ENCODE measurements at regions not wholly inside any gene's neighbourhood (a gene's known extent, or its start where the extent isn't known, plus 50 kb on each side); places are given as distances from the start of the nearest gene placed in this dataset.

- CTCF ChIA-PET, result no interaction called here
- Mint-ChIP-seq H3K27me3 (ENCODE audit: low read depth) (no peaks in the 10 kb centered on the region), H3K27ac (no peak overlapping the region), H3K36me3 (ENCODE audit: low read depth) (no peaks in the 10 kb centered on the region), H3K9me3 (ENCODE audit: insufficient read depth) (no peaks in the 10 kb centered on the region), H3K4me3 (no peak overlapping the region), H3K4me1 (ENCODE audit: low read depth) (no peaks in the 10 kb centered on the region)
- POLR2A ChIA-PET, result no interaction called here
- DNase-seq (no peak), ATAC-seq (no peak)
These were observed 140.9 kb upstream of the MOCS1 start for GRCh38 chr6:40075056-40075590.

GRCh38 chr6:40074306-40075055, 140.2 kb upstream of the MOCS1 start:
- no peak for ATAC-seq
- Mint-ChIP-seq H3K27me3 (ENCODE audit: low read depth) (no peaks in the 10 kb centered on the region), H3K4me1 (ENCODE audit: low read depth) (no peaks in the 10 kb centered on the region), H3K27ac (no peak overlapping the region), H3K4me3 (no peak overlapping the region), H3K9me3 (ENCODE audit: insufficient read depth) (no peaks in the 10 kb centered on the region), H3K36me3 (ENCODE audit: low read depth) (no peaks in the 10 kb centered on the region)
- DNase-seq, result no peak
- CTCF ChIA-PET, result no interaction called here
- POLR2A ChIA-PET, result no interaction called here

- CTCF ChIA-PET, result no interaction called here
- H3K27me3 Mint-ChIP-seq (ENCODE audit: low read depth), result no peaks in the 10 kb centered on the region
- no peaks in the 10 kb centered on the region for H3K36me3 Mint-ChIP-seq (ENCODE audit: low read depth)
- ATAC-seq (no peak), DNase-seq (no peak)
- no peak overlapping the region for H3K4me3 Mint-ChIP-seq
- POLR2A ChIA-PET, result no interaction called here
- H3K9me3 Mint-ChIP-seq (ENCODE audit: insufficient read depth), result no peaks in the 10 kb centered on the region
- no peaks in the 10 kb centered on the region for H3K4me1 Mint-ChIP-seq (ENCODE audit: low read depth)
- no peak overlapping the region for H3K27ac Mint-ChIP-seq
These were observed 132.1 kb upstream of the MOCS1 start for GRCh38 chr6:40066372-40066771.

GRCh38 chr6:40056865-40057264, 122.6 kb upstream of the MOCS1 start:
- CTCF ChIA-PET, result no interaction called here
- no peak for DNase-seq
- no peaks in the 10 kb centered on the region for H3K27me3 Mint-ChIP-seq (ENCODE audit: low read depth)

GRCh38 chr6:40054602-40055001, 120.3 kb upstream of the MOCS1 start:
- H3K27ac Mint-ChIP-seq, result no peak overlapping the region
- DNase-seq (no peak), ATAC-seq (no peak)
- H3K4me3 Mint-ChIP-seq, result no peak overlapping the region
- H3K4me1 Mint-ChIP-seq (ENCODE audit: low read depth), result no peaks in the 10 kb centered on the region
- CTCF ChIA-PET, result no interaction called here
- POLR2A ChIA-PET, result no interaction called here
- H3K27me3 Mint-ChIP-seq (ENCODE audit: low read depth), result peaks cover 1% of the 10 kb centered on the region
- H3K9me3 Mint-ChIP-seq (ENCODE audit: insufficient read depth), result peaks cover 5% of the 10 kb centered on the region
- H3K36me3 Mint-ChIP-seq (ENCODE audit: low read depth), result no peaks in the 10 kb centered on the region

More at GRCh38 chr6:40056865-40057264, 122.6 kb upstream of the MOCS1 start:
- no peak overlapping the region for H3K4me3 Mint-ChIP-seq
- no peaks in the 10 kb centered on the region for H3K36me3 Mint-ChIP-seq (ENCODE audit: low read depth)
- H3K27ac Mint-ChIP-seq, result no peak overlapping the region
- H3K9me3 Mint-ChIP-seq (ENCODE audit: insufficient read depth), result no peaks in the 10 kb centered on the region
- H3K4me1 Mint-ChIP-seq (ENCODE audit: low read depth), result no peaks in the 10 kb centered on the region
- POLR2A ChIA-PET, result no interaction called here
- ATAC-seq, result no peak

GRCh38 chr6:40054186-40054585, 119.9 kb upstream of the MOCS1 start:
- Mint-ChIP-seq H3K9me3 (ENCODE audit: insufficient read depth) (peaks cover 6% of the 10 kb centered on the region), H3K27me3 (ENCODE audit: low read depth) (peaks cover 1% of the 10 kb centered on the region), H3K4me1 (ENCODE audit: low read depth) (no peaks in the 10 kb centered on the region), H3K27ac (no peak overlapping the region), H3K4me3 (no peak overlapping the region), H3K36me3 (ENCODE audit: low read depth) (no peaks in the 10 kb centered on the region)
- ATAC-seq (no peak), DNase-seq (no peak)
- CTCF ChIA-PET, result no interaction called here
- POLR2A ChIA-PET, result no interaction called here

GRCh38 chr6:40049128-40049527, 114.9 kb upstream of the MOCS1 start:
- H3K27me3 Mint-ChIP-seq (ENCODE audit: low read depth), result peaks cover 1% of the 10 kb centered on the region
- no peaks in the 10 kb centered on the region for H3K36me3 Mint-ChIP-seq (ENCODE audit: low read depth)
- DNase-seq (no peak), ATAC-seq (no peak)
- ChIA-PET POLR2A (no interaction called here), CTCF (no interaction called here)
- no peak overlapping the region for H3K4me3 Mint-ChIP-seq
- peaks cover 6% of the 10 kb centered on the region for H3K9me3 Mint-ChIP-seq (ENCODE audit: insufficient read depth)
- H3K4me1 Mint-ChIP-seq (ENCODE audit: low read depth), result no peaks in the 10 kb centered on the region
- no peak overlapping the region for H3K27ac Mint-ChIP-seq

GRCh38 chr6:40044196-40044595, 109.9 kb upstream of the MOCS1 start:
- Mint-ChIP-seq H3K4me1 (ENCODE audit: low read depth) (peaks cover 3% of the 10 kb centered on the region), H3K36me3 (ENCODE audit: low read depth) (no peaks in the 10 kb centered on the region), H3K27me3 (ENCODE audit: low read depth) (peaks cover 2% of the 10 kb centered on the region), H3K4me3 (no peak overlapping the region), H3K27ac (no peak overlapping the region), H3K9me3 (ENCODE audit: insufficient read depth) (peaks cover 3% of the 10 kb centered on the region)
- ATAC-seq (no peak), DNase-seq (no peak)
- POLR2A ChIA-PET, result no interaction called here
- CTCF ChIA-PET, result no interaction called here

GRCh38 chr6:40042232-40042631, 108.0 kb upstream of the MOCS1 start:
- CTCF ChIA-PET, result no interaction called here
- H3K9me3 Mint-ChIP-seq (ENCODE audit: insufficient read depth), result peaks cover 3% of the 10 kb centered on the region
- H3K27ac Mint-ChIP-seq, result no peak overlapping the region

GRCh38 chr6:40039042-40039441, 104.8 kb upstream of the MOCS1 start:
- peaks cover 2% of the 10 kb centered on the region for H3K27me3 Mint-ChIP-seq (ENCODE audit: low read depth)
- H3K4me1 Mint-ChIP-seq (ENCODE audit: low read depth), result peaks cover 3% of the 10 kb centered on the region
- H3K36me3 Mint-ChIP-seq (ENCODE audit: low read depth), result no peaks in the 10 kb centered on the region
- no peak overlapping the region for H3K4me3 Mint-ChIP-seq
- H3K9me3 Mint-ChIP-seq (ENCODE audit: insufficient read depth), result peaks cover 3% of the 10 kb centered on the region
- ChIA-PET CTCF (no interaction called here), POLR2A (no interaction called here)
- ATAC-seq, result no peak
- H3K27ac Mint-ChIP-seq, result no peak overlapping the region
- no peak for DNase-seq

More at GRCh38 chr6:40042232-40042631, 108.0 kb upstream of the MOCS1 start:
- Mint-ChIP-seq H3K36me3 (ENCODE audit: low read depth) (no peaks in the 10 kb centered on the region), H3K4me1 (ENCODE audit: low read depth) (peaks cover 3% of the 10 kb centered on the region), H3K27me3 (ENCODE audit: low read depth) (peaks cover 2% of the 10 kb centered on the region), H3K4me3 (no peak overlapping the region)
- POLR2A ChIA-PET, result no interaction called here
- no peak for ATAC-seq
- no peak for DNase-seq

GRCh38 chr6:40038626-40039025, 104.4 kb upstream of the MOCS1 start:
- H3K4me3 Mint-ChIP-seq, result no peak overlapping the region
- CTCF ChIA-PET, result no interaction called here

GRCh38 chr6:40037271-40037670, 103.0 kb upstream of the MOCS1 start:
- no peak overlapping the region for H3K27ac Mint-ChIP-seq
- peaks cover 3% of the 10 kb centered on the region for H3K9me3 Mint-ChIP-seq (ENCODE audit: insufficient read depth)
- peaks cover 2% of the 10 kb centered on the region for H3K27me3 Mint-ChIP-seq (ENCODE audit: low read depth)
- POLR2A ChIA-PET, result no interaction called here
- DNase-seq (no peak), ATAC-seq (no peak)
- H3K4me1 Mint-ChIP-seq (ENCODE audit: low read depth), result peaks cover 3% of the 10 kb centered on the region
- no peak overlapping the region for H3K4me3 Mint-ChIP-seq
- H3K36me3 Mint-ChIP-seq (ENCODE audit: low read depth), result no peaks in the 10 kb centered on the region
- CTCF ChIA-PET, result no interaction called here

More at GRCh38 chr6:40038626-40039025, 104.4 kb upstream of the MOCS1 start:
- peaks cover 3% of the 10 kb centered on the region for H3K9me3 Mint-ChIP-seq (ENCODE audit: insufficient read depth)
- H3K36me3 Mint-ChIP-seq (ENCODE audit: low read depth), result no peaks in the 10 kb centered on the region
- peaks cover 2% of the 10 kb centered on the region for H3K27me3 Mint-ChIP-seq (ENCODE audit: low read depth)
- DNase-seq, result no peak
- no peak for ATAC-seq
- H3K4me1 Mint-ChIP-seq (ENCODE audit: low read depth), result peaks cover 3% of the 10 kb centered on the region
- no peak overlapping the region for H3K27ac Mint-ChIP-seq
- POLR2A ChIA-PET, result no interaction called here

- no peaks in the 10 kb centered on the region for H3K4me1 Mint-ChIP-seq (ENCODE audit: low read depth)
- no peaks in the 10 kb centered on the region for H3K27me3 Mint-ChIP-seq (ENCODE audit: low read depth)
- H3K27ac Mint-ChIP-seq, result no peak overlapping the region
- ATAC-seq, result no peak
- H3K9me3 Mint-ChIP-seq (ENCODE audit: insufficient read depth), result no peaks in the 10 kb centered on the region
- ChIA-PET POLR2A (no interaction called here), CTCF (no interaction called here)
- DNase-seq, result no peak
- H3K4me3 Mint-ChIP-seq, result no peak overlapping the region
- H3K36me3 Mint-ChIP-seq (ENCODE audit: low read depth), result no peaks in the 10 kb centered on the region
These were observed 101.9 kb upstream of the MOCS1 start for GRCh38 chr6:40036186-40036585.
